Prostate gland (tissue), 2 donors: ENCODE measurements at regions not wholly inside any gene's neighbourhood (a gene's known extent, or its start where the extent isn't known, plus 50 kb on each side); places are given as distances from the start of the nearest gene placed in this dataset.
A peak's percentile ranks its signal among the peaks of the same experiment; 100 is the strongest.

ENCODE experiments used
- DNase-seq: peaks from one replicate; pipeline ENCODE4 v3.0.0-alpha.2; 2019; ENCODE audit warnings: low spot score
- H3K27ac ChIP-seq, 2 donors: fragments of 200-600 bp; sonication (generic); 2 replicates each; pipeline ENCODE4 v1.5.1; 2017 to 2019
- H3K27me3 ChIP-seq: fragments of 200-600 bp; sonication (generic); replicated peaks from 2 replicates; pipeline ENCODE4 v1.5.1; 2019; ENCODE audit not compliant: insufficient read depth
- H3K36me3 ChIP-seq, 2 donors: fragments of 200-600 bp; sonication (generic); 1 replicate in 1 of 2; 2 replicates in 1 of 2; pipeline versions ENCODE4 v1.5.1 to v1.8.1; 2017 to 2019
- H3K4me1 ChIP-seq: fragments of 200-600 bp; sonication (generic); replicated peaks from 2 replicates; pipeline ENCODE4 v1.5.1; 2019
- H3K4me3 ChIP-seq, 2 donors: fragments of 200-600 bp; sonication (generic); 2 replicates each; pipeline ENCODE4 v1.5.1; 2017 to 2019
- H3K9me3 ChIP-seq: fragments of 200-600 bp; sonication (generic); 2 replicates; pipeline ENCODE4 v1.5.1; 2017
- POLR2A ChIP-seq: fragments of 450-650 bp; IDR thresholded peaks from one replicate; pipeline ENCODE4 v1.6.1; 2016; ENCODE audit warnings: antibody characterized with exemption, mild to moderate bottlenecking
- POLR2AphosphoS5 ChIP-seq: sonication (generic); formaldehyde crosslinking; IDR thresholded peaks from one replicate; pipeline ENCODE4 v1.6.1; 2017; ENCODE audit warnings: antibody characterized with exemption
- WGBS: methylation state at CpG from one replicate; pipeline ENCODE4 v1.1.5; 2018; 5-methylcytosine and 5-hydroxymethylcytosine counted together
- intact Hi-C: fragments of 100-400 bp; cut with DNase I; formaldehyde crosslinking; loops from one replicate; pipeline ENCODE4 v1.14.2; 2022
- TF ChIP-seq, protein P1 (sequence below), 4 experiments: fragments of 200-600 bp in 2 of 4; fragments of 450-650 bp in 2 of 4; sonication (generic) in 2 of 4; IDR thresholded peaks; 1 replicate in 3 of 4; 2 replicates in 1 of 4; pipeline ENCODE4 v1.5.1; 2016 to 2019; ENCODE audit warnings: antibody characterized with exemption in 4 of 4, mild to moderate bottlenecking in 2 of 4, moderate library complexity in 2 of 4

DNA sequence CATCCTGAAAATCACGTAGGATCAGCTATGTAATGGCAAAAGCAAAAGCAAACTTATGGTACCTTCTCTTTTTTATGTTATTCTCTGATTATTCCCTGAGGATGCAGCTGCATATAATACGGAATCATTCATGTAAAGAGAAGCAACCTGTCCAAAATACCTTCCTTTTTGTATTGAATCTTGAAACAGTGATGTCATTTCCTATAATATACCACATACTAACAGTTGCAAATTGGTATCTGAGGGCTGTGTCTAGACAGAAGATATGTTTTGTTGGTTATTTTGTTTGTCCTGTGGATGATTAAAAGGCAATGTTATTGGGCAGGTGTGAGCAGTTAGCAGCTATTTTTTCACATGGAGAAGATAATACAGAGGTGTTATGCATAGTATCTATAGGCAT lies 161.4 kb upstream of the AHI1 start:
- no peak overlapping the region for H3K4me3 ChIP-seq
- H3K36me3 ChIP-seq = no peaks in the 10 kb centered on the region
- no peaks in the 10 kb centered on the region for H3K4me1 ChIP-seq
- 95% methylated on average over 2 of the region's 2 CpGs for WGBS
- H3K27ac ChIP-seq = no peak overlapping the region
- no peaks in the 10 kb centered on the region for H3K27me3 ChIP-seq
- H3K9me3 ChIP-seq = no peaks in the 10 kb centered on the region
- TF ChIP-seq, protein P1, sequence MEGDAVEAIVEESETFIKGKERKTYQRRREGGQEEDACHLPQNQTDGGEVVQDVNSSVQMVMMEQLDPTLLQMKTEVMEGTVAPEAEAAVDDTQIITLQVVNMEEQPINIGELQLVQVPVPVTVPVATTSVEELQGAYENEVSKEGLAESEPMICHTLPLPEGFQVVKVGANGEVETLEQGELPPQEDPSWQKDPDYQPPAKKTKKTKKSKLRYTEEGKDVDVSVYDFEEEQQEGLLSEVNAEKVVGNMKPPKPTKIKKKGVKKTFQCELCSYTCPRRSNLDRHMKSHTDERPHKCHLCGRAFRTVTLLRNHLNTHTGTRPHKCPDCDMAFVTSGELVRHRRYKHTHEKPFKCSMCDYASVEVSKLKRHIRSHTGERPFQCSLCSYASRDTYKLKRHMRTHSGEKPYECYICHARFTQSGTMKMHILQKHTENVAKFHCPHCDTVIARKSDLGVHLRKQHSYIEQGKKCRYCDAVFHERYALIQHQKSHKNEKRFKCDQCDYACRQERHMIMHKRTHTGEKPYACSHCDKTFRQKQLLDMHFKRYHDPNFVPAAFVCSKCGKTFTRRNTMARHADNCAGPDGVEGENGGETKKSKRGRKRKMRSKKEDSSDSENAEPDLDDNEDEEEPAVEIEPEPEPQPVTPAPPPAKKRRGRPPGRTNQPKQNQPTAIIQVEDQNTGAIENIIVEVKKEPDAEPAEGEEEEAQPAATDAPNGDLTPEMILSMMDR (IDR thresholded peaks at IDR 0.05) = no peak
- TF ChIP-seq POLR2AphosphoS5 = no peak
- no peak for TF ChIP-seq POLR2A
- no peak for DNase-seq
- intact Hi-C loops = no loop called here

- DNase-seq = no peak
- H3K4me1 ChIP-seq = no peaks in the 10 kb centered on the region
- intact Hi-C loops = no loop called here
- H3K27ac ChIP-seq = no peak overlapping the region
- WGBS = 98% methylated on average over 3 of the region's 3 CpGs
- no peaks in the 10 kb centered on the region for H3K36me3 ChIP-seq
- no peak overlapping the region for H3K4me3 ChIP-seq
- no peaks in the 10 kb centered on the region for H3K9me3 ChIP-seq
- H3K27me3 ChIP-seq = no peaks in the 10 kb centered on the region
- TF ChIP-seq POLR2A (no peak), POLR2AphosphoS5 (no peak)
- TF ChIP-seq, protein P1 (IDR thresholded peaks at IDR 0.05) = no peak
Measured at GRCh38 chr6:135664527-135664926, 167.0 kb upstream of the AHI1 start.

- DNase-seq = no peak
- intact Hi-C loops = no loop called here
- Histone ChIP-seq H3K4me1 (no peaks in the 10 kb centered on the region), H3K9me3 (no peaks in the 10 kb centered on the region), H3K36me3 (no peaks in the 10 kb centered on the region), H3K27ac (no peak overlapping the region), H3K27me3 (no peaks in the 10 kb centered on the region), H3K4me3 (no peak overlapping the region)
- TF ChIP-seq, protein P1 (IDR thresholded peaks at IDR 0.05) = no peak
- TF ChIP-seq POLR2AphosphoS5 (no peak), POLR2A (no peak)
- 39% methylated on average over 4 of the region's 4 CpGs for WGBS
Measured at GRCh38 chr6:135665935-135666334, 168.4 kb upstream of the AHI1 start.

DNA sequence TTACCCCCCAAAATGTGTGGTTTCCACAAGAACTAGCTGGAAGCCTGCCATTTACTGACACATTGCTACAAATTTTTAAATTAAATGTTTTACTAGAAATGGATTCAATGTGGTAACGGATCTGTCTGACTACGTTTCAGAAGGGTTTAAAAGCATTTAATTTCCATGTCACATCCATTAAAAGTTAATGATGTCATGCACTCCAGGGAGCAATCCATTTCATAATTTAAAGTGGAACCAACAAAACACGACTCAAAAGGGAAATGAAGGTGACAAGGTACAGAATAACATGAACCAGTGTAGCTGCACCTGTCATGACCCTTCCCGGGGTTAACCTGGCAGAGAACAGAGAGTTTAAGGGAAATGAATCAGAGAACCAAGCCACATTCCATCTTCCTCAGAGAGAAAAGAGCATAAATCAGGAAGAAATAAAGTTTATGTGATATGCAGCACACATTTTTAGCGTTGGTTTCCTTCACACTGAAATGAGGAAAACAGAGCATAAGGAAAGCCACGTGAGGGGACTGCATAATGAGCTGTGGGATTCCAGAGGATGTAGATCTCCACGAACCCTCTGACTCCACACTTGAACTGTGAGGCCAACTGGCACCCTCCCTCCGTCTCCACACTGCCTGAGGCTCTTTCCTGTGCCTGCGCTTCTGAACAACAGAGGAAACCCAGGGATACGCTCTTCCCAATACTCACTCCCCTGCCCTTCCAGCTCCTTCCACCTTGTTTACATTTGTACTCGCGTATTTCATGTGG lies 170.3 kb upstream of the AHI1 start:
- H3K9me3 ChIP-seq = no peaks in the 10 kb centered on the region
- no peaks in the 10 kb centered on the region for H3K27me3 ChIP-seq
- H3K4me3 ChIP-seq = no peak overlapping the region
- intact Hi-C loops = no loop called here
- no peaks in the 10 kb centered on the region for H3K36me3 ChIP-seq
- 21% methylated on average over 12 of the region's 12 CpGs for WGBS
- TF ChIP-seq POLR2A (no peak), POLR2AphosphoS5 (no peak)
- TF ChIP-seq, protein P1 (IDR thresholded peaks at IDR 0.05) = no peak
- H3K27ac ChIP-seq = no peak overlapping the region
- H3K4me1 ChIP-seq = no peaks in the 10 kb centered on the region
- peak; percentile 8 for DNase-seq

- H3K27me3 ChIP-seq = no peaks in the 10 kb centered on the region
- no peak overlapping the region for H3K27ac ChIP-seq
- H3K4me3 ChIP-seq = no peak overlapping the region
- no peaks in the 10 kb centered on the region for H3K36me3 ChIP-seq
- intact Hi-C loops = no loop called here
- no peak for DNase-seq
- no peaks in the 10 kb centered on the region for H3K4me1 ChIP-seq
- TF ChIP-seq POLR2AphosphoS5 = no peak
- TF ChIP-seq, protein P1 (IDR thresholded peaks at IDR 0.05) = no peak
- no peak for TF ChIP-seq POLR2A
- WGBS = 94% methylated on average over 6 of the region's 6 CpGs
- H3K9me3 ChIP-seq = no peaks in the 10 kb centered on the region
Measured at GRCh38 chr6:135672256-135672655, 174.7 kb upstream of the AHI1 start.
